ENCODE measurements at regions not wholly inside any gene's neighbourhood (a gene's known extent, or its start where the extent isn't known, plus 50 kb on each side); places are given as distances from the start of the nearest gene placed in this dataset.

DNA sequence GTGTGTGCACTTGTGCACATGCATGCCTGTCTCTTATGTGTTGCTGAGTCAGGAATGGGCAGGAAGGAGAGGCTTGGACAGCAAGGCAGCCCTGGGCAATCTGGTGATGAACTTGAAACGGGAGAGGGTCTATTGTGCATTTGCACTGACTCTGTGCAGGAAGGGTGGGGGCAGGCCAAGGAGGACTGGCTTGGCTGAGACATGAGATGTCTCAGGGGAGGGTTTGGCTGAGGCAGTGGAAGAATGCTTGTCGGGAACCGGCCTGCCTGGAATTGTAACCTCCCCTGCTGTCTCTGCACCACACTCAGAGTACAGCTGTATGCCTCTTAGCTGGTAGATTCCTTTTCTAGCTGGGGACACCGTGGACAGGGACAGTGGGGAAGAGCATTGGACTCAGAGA is 176.1 kb upstream of the TNP1 start:
- TF ChIP-seq, protein P1, sequence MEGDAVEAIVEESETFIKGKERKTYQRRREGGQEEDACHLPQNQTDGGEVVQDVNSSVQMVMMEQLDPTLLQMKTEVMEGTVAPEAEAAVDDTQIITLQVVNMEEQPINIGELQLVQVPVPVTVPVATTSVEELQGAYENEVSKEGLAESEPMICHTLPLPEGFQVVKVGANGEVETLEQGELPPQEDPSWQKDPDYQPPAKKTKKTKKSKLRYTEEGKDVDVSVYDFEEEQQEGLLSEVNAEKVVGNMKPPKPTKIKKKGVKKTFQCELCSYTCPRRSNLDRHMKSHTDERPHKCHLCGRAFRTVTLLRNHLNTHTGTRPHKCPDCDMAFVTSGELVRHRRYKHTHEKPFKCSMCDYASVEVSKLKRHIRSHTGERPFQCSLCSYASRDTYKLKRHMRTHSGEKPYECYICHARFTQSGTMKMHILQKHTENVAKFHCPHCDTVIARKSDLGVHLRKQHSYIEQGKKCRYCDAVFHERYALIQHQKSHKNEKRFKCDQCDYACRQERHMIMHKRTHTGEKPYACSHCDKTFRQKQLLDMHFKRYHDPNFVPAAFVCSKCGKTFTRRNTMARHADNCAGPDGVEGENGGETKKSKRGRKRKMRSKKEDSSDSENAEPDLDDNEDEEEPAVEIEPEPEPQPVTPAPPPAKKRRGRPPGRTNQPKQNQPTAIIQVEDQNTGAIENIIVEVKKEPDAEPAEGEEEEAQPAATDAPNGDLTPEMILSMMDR (conservative IDR thresholded peaks at IDR 0.05; ENCODE audit: low read length): no peak
- no peak for TF ChIP-seq EZH2phosphoT487 (IDR thresholded peaks at IDR 0.05; ENCODE audit: borderline replicate concordance, low read depth, low read length)
